CD4-positive, alpha-beta T cell treated with Interleukin-4 for 4 hours (primary cell): ENCODE measurements at regions not wholly inside any gene's neighbourhood (a gene's known extent, or its start where the extent isn't known, plus 50 kb on each side); places are given as distances from the start of the nearest gene placed in this dataset.

Experiments
- DNase-seq: peaks from one replicate; pipeline ENCODE4 v3.0.0-alpha.2; 2020

DNA sequence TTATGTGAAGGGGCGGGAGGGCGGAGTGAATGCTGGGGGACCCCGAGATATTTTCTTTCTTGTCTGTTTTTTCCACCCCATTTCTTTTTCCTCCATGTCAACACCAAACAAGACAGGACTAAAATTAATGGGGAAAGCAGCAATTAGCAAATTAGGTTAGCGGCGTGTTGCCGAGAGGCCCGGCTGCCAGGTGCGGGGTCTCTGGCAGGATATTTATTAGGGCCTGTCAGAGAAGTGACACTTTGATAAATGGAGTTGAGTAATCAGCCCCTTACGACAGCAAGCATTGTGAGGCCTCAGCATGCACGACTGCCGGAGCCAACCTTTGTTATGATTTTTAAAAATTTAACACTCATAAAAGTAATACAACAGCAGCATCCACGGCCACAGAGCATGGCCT is 193.8 kb downstream of the DHX35 start:
- no peak for DNase-seq

DNA sequence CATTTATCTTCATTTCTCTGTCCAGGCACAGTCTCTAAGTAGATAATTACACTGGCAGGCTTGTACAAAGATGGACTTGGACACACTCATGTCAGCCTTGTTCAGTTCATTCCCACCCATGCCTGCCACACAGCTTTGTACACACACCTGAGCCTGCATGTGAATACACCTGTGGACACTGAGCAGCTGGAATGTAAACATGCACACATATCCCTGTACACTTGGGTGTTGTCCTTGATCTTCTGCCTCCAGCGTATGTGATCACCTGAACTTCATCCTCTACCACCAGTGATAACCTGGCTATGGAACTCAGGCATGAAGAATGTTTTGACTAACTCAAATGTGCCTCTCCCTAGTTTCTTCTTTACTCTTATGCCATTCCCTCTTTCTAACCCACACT is 190.6 kb downstream of the DHX35 start:
- no peak for DNase-seq

DNA sequence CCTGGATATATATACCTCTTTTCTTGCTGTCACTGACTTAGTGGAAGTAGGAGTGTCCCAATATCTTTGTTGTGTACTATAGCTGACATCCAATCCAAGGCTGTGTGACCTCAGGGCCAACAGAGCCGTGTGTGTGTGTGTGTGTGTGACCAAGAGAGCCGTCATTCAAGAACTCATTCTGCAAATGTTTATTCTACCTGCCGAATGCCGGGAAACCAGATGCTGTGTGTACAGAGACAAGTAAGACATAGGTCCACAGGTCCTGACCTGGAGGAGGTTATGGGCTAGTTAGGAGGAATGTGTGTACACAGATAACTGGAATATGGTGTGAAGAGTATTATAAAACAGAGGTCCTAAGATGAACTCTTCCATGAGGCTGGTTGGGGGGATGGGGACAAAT is 190.0 kb downstream of the DHX35 start:
- DNase-seq = no peak

DNA sequence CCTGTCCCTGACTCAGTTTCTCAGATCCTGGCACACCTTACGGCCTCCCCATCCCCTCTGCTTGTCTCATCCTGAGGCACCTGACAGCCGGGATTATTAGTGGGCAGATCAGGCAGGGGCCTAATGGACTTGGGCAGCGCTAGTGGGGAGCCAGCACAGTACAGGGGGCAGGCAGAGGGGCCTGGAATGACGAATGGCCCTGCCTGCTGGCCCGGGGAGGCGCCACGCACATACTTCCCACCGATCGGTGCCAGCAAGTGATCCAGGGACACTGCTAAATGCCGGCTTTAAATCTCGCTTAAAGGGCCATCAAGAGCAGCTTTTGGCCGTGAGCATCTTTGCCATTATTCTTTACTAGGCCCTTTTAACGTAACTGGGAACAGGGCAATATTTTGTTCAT is 188.4 kb downstream of the DHX35 start:
- no peak for DNase-seq

DNA sequence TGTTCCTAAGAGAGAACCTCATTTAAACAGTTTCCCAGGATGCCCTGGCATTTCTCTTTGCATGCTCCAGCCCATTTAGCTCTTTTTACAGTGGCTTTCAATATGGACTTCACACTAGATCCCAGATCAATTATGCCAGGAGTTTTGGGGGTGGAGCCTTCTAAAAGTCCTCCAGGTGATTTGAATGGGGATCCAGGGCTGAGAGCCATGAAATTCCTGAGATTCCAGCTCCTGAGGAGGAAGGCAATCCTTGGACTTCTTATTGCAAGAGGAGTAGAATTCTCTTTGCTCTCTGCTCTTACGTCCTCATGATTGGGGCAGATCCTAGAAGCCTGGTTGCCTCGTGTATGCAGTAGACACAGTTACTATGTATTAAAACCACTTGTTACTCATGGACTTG is 184.2 kb downstream of the DHX35 start:
- no peak for DNase-seq

DNA sequence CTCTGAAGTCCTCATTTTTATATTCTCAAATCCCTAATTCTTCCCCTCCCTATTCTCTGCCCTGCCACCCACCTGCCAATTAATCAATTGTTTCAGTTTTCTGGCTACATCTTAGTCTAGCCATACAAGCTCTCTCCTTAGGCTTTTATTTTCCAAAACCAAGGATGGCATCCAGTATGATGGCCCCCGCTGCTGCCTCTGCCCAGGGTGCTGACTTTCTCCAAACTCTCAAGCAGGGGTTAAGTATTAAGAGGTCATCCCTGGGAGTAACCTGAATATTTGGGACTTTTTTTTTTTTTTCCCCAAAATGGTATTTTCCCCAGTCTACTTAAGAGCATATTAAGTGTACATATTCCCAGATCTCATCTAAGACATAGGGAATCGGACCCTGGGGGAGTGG is 183.8 kb downstream of the DHX35 start:
- no peak for DNase-seq

DNA sequence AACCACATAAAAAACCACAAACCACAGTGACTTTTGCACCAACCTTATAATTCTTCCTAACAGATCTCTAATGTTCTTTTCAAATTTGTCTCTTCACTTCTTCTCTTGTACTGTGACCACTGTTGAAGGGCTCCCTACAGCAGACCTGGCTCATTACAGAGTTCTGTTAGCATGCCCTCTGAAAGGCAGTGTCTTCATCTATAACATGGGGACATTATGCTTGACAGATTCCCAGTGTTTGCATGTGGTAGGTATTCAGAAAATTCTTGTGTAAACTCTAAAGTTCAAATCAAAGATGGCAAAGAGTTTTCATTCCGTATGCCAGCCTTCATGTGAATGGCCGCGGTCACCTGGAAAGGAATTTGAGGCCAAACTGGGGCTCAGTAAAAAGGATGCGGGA is 182.6 kb downstream of the DHX35 start:
- DNase-seq = no peak

DNA sequence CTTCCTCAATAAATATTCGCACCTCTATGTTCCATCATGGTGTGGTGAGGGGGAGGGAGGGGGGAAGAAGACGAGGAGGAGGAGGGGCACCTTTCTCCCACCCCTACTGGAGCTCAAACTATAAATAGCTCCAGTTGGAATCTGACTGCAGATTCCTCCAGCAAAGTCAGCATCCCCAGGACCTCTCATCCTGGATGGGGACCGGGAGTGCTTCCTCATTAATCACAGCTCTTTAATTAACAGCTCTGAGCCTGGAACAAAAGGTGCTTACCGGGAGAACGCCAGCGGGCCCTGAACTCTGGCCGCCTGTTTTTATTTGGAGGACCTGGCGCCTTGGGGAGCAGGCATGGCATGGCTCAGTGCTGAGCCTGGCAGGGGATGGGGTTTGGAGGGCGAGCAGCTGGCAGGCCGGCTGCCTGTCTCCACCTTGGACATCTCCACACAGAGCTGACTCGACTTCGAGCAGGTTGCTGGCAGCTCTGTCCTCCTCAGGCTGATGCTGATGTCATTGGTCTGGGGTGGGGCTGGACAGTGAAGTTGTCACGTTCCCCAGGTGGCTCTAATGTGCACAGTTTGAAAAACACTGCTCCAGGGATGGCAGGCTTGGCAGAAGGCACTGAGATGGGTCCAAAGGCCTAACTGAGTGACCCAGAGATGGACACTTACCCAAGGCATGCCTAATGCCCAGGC is 180.4 kb downstream of the DHX35 start:
- no peak for DNase-seq

DNA sequence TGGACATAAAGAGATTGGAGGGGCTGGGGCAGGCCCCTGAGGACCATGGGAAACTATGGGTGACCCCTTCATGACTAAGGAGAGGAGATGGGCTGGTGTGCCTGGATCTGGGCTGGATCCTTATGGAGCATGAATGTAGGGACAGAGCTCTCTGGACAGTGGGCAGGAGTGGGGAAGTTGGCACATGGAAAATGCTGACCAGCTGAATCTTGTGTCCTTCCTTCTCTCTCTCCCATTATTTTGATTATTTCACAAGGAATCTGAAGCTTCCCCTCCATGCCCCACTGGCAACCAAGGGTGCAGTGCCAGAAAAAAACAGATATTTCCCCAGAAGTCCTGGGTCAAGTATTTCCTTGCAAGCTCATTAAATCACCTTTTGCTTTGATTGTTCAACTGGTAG is 175.2 kb downstream of the DHX35 start:
- DNase-seq = no peak

DNA sequence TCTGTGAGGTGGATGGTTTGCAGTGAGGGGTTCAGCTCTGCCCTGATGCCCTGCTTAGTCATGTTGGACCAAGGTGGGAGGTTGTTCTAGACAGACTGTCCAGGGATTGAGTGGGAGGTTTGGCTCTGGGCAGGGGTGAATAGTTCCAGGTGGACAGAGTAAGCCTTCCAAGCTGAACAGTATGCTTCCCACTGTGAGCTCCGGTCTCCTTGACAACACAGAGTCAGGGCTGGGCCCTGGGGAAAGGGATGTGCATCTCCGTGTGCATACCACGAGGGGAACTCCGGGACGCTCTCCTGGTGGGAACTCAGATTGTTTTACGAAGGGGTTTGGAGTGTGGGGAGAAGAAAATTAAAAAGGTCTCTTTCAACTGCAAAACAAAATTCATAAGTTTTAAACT is 174.7 kb downstream of the DHX35 start:
- no peak for DNase-seq

DNA sequence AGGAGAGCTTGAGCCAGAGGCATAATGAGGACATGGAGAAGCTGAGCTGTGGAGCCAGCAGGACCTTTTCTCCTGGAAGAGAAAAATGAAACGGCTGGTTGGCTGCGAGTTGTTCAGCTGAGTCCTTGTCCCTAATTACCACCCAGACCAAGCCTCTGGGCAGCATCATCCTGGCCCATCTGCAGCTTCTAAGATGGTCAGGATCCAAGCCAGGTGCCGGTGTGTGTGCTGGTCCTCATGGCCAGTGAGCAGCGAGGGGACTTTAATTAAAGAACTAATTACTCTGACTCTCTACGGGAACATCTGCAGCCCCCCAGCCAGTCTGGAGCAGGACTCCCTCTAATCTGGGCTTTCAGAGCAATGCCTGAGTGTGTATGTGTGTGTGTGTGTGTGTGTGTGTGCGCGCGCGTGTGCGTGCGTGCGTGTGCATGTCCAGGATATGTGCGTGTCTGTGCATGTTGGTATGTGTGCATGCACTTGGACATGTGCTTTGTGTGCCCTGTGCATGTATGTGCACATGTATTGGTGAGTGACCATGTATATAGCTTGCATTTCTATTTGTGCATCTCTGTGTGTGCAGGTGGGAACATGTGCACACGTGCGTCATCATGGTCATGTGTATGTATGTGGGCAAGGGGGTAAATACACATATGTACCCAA is 173.9 kb downstream of the DHX35 start:
- DNase-seq = no peak

DNA sequence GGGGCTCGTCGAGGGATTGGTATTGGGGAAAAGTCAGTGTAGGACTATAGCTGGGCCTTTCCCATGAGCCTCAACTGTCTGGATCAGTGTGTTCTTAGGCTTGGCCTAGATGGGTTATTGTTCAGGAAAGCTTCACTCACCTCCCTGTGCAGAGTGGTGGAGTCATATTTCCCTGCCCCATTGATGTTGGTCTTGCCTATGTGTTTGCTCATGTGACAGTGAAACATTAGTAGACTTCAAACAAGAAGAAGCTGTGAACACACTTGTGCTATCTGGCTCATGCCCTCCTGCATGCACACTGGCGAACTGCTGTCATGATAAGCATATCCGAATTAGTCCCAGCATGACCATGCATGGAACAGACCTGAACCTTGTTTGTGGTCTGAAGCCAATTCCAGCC is 171.1 kb downstream of the DHX35 start:
- DNase-seq = no peak

DNA sequence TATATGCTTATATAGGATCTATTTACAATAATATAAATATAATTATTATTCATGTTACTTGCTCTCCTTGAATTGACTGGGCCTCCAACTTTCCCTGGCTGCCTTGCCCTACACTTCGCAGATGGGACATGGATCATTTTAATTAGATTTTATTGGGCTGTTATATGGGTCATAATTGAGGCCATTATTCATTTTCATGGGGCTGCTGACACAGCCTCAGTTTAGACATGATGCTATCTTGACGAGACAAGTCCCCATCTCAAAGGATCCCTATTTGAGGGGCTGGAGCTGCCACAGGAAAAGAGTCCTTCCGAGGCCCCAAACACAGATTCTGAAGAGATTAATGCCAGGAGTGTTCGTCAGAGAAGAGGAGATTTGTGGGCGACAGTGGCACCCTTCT is 170.4 kb downstream of the DHX35 start:
- DNase-seq = no peak

DNA sequence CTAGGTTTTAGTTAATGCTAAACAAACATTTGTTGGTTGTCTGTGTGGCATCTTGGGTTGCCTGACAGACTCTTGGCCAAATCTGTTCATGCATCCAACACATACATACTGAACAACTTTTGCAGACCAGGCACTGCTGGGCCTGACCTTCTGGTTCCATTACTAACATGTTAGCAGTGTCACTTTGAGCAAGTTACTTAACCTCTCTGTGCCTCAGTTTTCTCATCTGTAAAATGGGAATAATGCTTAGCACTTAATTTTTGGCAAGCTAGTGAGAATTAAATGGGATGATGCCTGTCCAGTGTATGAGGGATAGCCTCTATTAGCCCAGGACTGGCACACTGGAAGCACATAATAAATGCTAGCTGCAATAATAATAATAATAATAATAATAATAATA is 169.9 kb downstream of the DHX35 start:
- DNase-seq = no peak

DNA sequence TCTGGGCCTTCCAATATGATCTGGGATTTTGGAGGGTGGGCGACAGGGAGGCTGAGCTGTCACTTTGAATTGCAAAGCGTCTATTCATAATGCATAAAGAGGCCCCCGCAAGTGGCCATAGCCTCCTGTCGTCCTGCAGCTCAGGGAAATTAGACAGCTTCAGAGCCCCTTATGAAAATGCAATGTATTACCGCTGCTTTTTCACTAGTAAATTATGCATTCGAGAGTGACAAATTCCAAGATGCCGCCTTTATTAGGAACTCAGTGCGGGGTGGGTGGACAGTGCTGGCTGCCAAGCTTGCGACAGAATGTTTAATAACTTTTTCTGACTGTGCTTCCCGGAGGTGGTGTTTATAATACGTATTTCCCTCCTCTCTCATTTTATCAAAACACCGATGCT is 168.5 kb downstream of the DHX35 start:
- DNase-seq = no peak

DNA sequence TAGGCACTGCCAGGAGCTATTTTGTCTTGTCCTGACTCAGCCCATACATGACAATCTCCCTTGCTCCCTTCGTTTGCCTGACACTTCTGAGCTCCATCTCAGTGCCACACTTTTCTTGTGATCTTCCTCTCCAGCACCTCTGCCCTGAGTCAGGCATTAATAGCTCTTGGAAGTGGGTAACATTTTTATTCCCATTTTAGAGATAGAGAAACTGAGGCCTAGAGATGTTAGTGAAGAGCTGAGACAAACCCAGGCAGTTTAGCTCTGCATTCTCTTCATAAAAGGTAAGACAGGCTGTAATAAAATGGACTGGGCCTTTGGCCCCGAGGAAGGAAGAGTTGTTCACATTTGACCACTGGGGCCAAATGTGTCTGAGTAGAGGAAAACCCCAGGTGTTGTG is 167.4 kb downstream of the DHX35 start:
- DNase-seq = no peak

DNA sequence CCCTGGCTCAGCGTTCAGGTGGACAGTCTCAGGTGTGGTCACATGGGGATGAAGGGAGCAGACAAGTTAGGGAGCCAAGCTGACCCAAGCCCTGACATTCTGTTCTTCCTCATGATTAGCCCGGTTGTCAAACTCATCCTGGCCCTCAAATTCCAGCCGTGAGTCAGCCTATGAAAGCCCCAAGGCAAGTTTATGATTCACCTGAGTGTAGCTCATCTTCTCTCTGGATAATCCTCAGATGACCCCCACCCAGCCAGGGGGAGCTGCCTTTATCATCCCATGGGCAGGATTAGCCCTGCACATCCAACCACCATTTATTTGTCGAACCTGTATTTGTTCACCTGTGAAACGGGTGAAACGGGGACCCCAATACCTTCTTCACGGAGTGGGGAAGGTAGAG is 161.9 kb downstream of the DHX35 start:
- DNase-seq = no peak

DNA sequence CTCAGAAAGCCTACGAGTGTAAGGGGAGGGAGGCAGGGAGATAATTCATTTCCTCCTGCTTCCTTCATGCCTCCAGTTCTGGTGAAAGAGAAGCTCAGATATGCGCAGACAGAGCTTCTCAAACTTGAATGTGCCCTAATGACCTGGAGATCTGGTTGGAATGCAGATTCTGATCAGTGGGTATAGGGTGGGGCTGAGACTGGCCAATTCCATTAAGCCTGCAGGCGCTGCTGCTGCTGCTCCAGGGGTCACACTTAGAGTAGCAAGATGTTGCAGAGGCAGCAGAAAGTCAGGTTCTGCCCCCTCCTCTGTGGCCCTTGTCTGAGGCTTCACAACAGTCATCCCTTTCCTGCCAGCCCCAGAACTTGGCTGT is 161.0 kb downstream of the DHX35 start:
- DNase-seq = no peak

DNA sequence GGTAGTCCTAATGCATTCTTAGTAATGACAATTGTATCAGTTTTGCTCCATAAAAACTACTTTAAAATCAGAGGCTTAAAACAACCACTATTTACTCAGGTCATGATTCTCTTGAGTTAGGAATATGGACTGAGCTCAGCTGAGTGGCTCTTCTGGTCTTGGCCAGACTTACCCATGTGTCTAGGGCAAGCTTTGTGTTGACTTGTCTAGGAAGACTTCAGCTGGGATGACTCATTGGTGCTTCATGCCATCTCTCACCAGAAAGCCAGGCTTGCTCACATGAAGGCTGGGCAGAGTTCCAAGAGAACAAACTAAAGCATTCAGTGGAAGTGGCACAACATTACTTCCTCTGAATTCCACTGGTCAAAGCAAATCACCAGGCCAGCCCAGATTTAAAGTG is 155.3 kb downstream of the DHX35 start:
- no peak for DNase-seq

DNA sequence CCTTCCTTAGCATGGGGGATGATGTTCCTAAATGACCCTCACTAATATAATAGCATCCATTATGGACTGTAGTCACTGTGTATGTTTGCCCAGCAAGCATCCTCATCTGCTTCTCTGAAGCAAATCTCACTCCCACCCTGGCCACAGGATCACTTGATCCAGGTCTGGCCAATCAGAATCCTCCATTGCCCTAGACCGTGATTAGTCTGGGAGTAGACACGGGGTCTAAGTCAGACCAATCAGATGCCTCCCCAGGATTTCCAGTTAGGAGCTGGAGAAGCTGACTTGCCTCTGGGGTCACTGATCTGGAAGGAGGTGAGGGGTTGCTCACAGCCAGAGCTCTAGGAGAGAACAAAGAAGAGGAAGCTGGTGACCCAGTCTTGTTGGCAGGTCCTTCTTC is 153.9 kb downstream of the DHX35 start:
- DNase-seq = no peak

DNA sequence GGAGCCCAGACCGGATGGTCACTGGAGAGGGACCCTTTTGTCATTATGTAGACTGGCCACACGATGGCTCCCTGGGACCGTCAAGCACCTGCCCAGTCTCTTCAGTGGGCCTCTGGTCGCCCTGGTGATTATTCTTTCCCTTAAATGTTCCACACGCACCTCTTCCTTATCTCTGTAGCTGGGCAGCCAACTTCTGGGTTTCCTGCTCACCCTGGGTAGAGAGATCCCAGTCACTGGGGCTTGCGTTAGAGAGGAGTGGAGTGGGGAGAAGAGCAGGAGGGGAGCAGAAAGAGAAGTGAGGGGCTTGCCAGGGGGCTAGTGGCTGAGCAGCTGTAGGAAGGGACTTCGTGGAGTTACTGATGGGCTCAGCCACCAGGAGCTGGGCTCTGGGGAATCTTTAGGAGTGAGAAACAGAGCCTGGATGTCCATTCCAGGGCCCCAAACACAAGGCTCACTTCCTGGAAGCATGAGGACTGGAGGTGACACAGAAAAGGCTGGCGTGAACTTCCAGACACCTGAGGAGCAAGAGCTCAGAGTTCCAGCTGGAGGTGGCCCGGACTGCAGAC is 150.1 kb downstream of the DHX35 start:
- no peak for DNase-seq

DNA sequence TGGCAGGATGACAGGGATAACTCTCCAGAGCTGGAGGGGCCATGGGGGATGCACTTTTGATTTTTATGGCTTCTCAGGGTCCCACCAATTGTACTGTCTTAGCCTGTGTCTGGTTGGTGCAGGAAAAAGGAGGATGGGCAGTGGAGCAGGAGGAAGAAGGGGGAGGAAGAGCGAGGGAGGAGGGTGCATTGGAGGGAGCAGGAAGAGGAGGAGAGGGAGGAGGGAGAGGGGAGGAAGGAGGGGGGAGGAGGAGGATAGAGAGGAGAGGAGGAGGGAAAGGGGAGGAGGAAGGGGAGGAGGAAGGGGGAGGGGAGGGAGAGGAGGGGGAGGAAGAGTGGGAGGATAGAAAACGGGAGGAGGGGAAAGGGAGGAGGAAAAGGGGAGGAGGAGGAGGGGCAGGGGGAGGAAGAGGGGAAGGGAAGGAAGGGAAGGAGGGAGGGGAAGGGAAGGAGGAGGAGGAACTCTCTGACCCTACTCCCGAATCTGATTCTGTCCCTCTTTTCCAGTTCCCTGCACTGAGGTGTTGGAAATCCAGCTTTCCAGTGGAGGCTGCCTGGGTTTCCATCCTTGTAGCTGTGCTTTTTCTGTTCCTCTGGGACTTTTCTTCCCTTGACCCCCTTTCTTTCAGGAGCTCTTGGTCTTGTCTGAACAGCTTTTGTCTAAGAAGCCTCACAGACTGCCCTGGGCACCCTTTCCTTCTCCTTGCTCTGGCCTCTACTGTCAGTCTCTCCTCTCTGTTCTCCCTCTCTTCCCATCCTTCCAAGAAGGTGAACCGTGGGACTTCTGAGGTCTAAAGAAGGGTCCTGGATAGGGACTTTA is 149.4 kb downstream of the DHX35 start:
- DNase-seq = no peak

DNA sequence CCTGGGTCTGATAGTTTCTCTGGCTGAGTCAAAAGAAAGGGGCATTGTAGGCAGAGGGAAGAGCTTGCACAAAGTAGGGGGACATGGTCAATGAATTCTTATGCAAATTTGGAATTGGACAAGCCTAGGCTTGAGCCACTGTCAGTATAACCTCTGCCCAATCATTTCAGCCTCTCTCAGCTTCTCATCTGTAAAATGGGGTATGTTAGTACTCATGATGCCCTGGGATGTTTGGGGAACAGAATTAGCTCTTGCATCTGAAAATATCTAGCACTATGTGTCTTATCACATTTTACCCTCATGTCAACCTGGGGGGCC is 148.6 kb downstream of the DHX35 start:
- DNase-seq = no peak
